ENCODE measurements at regions not wholly inside any gene's neighbourhood (a gene's known extent, or its start where the extent isn't known, plus 50 kb on each side); places are given as distances from the start of the nearest gene placed in this dataset.

DNA sequence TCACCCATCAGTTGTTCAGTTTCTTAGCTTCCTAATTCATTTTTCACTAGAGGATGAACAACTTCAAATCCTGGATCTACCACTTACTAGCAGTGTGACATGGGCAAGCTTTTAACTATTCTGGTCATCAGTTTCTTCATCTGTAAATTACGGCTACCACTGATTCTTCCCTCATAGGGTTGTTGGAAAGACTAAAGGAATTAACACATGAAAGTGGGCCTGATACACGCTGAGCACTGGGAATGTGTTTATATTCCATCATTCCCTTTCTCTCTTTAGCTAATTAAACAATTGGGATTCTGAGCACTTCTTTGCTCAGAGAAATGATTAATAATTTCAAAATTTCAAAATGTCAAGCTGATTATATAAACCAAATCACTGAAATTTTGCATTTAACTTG is 862.3 kb upstream of the GCFC2 start:
- DNase-seq = no peak

DNA sequence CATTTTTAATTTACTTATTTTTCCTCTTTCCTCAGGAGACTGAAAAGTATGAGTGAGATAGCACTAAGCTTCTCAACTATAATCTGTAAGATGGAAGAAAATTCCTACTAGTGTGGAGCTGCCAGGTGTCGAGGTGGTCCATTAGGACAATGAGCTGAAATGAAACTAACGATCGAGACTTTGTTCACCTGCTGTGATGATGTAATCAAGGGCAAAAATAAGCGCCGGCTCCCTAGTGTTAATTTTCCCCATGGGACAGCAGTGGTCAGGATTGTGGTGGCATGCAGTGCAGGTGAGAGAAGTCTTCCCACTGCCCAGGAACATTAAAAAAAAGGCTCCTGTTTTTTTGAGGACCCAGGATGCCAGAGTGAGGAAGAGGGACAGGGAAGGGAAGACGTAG is 859.1 kb upstream of the GCFC2 start:
- no peak for DNase-seq

DNA sequence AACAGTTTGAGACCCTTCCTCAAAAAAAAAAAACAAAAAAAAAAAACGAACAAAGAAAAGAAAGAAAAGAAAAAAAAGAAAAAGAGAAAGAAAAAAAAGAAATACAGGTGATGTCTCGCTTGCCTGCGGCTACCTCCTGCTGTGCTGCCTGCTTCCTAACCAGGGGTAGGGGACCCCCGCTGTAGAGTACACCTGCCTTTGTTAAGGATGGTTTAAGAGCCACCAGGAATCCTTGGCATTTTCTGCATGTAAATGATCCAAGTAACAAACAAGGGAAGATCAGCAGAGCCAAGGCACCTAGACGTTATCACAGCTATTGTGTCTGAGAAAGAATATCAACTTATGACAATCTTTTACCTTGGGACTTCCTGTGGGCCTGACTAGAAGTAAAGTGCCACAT is 856.8 kb upstream of the GCFC2 start:
- no peak for DNase-seq

DNA sequence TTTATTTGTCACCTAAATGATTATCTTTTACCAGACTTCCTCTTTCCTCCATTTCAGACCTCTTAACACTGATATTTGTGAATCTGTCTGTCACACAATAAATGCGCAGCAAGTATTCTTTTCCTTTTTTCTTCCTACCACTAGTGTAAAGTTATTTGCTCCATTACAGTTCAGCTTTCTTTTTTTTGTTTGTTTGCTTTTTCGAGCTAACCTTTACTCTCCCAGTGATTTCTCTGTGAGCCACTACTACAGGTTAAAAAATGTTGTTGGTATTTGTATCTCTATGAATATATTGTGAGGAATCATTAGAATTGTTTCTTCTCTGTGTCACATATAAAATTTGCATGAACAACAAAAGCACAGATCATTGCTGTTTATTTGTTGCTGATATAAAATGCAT is 854.0 kb upstream of the GCFC2 start:
- no peak for DNase-seq

DNA sequence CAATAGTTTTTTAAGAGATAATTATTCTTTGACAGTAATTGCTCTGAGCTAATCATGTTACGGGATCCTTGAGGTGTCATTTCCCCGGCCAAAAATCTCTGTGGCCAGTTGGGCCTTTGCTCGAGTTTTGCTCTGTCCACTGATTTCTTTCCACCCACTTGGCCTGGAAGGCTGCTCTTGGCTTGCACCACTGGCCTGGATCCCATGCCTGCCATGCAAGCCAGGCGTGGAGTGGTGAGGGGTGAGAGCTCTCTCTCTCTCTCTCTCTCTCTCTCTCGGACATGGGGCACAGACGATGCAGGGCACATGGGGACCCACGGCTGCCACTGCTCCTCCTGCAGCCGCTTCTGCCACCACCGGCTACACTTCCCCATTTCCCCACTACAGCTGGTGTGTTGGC is 853.0 kb upstream of the GCFC2 start:
- no peak for DNase-seq

DNA sequence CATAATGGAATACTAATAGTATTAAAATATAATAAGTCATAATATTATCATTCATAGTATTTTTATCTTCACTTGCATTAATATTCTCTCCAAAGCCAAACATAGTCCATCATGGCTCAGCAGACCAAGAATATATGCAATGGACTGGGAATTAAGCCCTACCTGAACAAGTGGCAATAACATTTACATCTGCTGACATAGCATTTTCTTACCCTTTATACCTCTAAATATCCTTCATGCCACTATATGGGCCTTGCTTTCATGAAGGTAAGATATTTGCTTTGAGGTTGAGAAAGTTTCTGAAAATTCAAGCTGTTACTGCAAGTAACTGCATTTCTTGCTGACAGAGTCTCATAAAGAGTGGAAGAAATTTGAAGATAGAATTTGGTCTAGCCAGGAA is 847.4 kb upstream of the GCFC2 start:
- DNase-seq = no peak

DNA sequence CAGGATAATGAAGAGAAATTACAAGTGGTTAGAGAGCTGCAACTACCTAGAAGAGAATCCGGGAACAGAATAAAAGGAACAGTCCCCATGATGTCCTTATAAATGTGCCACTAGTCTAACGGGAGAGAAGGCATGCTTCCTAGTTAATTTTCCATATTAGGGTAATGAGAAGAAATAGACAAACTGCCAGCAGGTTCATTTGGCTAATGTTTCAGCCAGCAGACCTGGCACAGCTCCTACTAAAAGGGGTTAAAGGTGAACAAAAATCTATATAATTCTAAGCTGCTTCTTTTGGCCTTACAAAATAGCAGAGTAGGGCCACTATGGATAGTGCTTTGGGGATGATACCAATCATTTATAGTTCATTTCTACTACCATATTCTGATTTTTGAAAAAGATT is 845.3 kb upstream of the GCFC2 start:
- DNase-seq = no peak

DNA sequence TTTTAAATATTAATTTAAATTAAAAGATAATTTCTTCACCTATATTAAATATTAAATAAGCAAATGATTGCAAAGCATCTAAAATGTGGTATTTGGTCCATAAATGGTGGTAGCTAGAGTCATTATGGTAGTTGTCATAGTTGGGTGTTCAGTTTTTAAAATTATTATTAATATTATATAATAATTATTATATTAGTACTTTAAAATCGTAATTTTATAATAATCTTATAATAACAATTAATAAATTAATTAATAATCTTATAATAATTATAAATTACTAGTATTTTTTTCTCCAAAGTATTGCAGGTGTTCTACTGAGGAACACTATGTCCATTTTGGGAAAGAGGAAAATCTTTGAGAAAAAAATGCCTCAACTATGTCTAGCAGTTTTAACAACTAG is 835.5 kb upstream of the GCFC2 start:
- DNase-seq = no peak

DNA sequence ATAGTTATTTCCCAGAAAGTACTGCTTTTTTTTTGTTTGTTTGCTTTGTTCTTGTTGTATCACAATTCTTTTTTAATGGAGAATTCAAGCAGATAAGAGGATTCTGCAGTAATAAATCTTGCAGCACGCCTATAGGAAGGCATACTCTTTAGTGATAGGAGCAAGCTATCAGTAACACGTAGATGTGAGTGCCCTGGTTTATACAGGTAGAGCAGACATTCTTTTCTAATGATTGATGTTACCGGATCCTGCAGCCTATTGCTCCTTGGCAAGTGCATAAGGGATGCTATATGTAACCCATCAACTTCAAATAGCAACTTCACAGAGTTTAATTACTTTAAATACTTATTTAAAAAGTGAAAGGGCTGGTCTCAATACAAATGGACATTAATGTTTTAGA is 834.2 kb upstream of the GCFC2 start:
- DNase-seq = no peak

DNA sequence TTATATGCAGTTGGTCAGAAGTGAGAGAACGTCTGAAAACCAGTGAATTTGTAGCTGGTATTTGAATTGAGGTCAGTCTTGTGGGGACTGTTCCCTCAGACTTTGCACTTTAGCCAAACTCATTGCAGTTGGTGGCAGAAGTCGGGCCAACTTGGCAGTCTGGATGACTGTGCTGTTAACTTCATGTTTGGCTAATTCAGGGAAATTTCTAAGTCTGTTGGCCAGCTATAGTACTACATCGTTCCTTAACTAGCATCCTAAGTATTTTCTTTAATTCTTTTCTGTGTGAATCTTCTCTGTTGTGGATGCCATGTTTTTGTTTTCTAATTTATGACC is 806.8 kb upstream of the GCFC2 start:
- DNase-seq = no peak

DNA sequence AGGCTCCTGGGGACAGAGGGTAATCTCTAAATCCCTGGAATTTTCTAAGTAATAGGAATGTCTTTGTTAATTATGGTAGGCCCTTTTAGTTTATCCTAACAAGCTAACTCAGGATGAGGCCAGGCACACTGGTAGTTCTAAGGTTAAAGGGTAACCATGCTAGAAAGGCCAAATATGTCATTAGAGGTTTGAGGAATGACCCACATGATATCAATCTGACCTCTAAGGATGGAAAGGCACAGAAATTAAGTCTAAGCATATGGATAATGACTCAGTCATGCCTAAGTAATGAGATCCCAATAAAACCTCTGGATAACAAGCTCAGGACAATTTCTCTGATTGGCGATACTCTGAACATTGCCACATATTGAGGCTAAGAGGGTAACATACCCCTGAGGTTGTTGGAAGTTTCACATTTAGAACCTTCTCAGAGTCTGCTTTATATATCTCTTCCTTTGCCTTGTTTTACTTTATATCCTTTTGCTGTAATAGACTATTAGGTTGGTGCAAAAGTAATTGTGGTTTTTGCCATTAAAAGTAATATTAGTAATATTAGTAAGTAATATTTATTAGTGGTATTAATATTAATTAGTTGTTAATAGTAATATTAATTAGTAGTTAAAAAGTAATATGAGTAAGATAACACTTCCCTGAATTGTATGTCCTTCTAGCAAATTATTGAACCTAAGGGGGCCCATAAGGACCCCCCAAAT is 806.3 kb upstream of the GCFC2 start:
- no peak for DNase-seq

DNA sequence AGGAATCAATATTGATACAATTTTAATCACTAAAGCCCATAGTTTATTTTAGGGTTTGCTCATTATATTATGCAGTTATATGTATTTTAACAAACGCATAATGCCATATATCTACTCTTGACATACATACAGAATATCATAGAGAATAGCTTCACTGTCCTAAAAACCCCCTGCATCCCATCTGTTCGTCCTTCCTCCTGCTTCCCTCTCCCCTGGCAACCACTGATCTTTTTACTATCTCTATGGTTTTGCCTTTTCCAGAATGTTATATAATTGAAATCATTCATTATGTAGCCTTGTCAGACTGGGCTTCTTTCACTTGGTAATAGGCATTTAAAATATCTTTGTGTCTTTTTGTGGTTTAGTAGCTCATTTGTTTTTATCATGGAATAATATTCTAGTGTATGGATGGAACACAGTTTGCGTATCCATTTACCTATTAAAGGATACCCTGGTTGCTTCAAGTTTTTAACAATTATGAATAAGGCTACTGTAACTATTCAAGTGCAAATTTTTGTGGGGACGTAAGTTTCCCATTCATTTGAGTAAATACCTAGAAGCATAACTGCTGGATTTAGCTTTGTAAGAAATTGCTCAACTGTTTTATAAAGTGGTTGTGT is 801.6 kb upstream of the GCFC2 start:
- DNase-seq = no peak

DNA sequence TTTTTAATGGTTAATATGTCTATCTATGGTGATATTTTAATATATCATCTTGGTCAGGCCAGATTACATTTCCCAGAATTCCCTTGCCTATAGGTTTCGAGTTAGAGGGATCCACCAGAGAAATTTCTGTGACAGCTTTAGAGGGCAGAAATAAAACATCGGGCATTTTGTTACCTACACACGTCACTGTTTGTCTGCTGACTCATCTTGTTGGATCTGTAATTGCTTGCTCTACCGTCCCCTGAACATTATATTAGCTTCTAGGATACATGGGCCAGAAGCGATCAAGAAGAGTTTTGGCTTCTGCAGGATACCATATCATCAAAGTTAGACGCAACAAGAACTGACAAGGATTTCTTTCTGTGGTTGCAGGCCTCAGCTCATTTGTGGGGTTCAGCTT is 795.8 kb upstream of the GCFC2 start:
- no peak for DNase-seq

DNA sequence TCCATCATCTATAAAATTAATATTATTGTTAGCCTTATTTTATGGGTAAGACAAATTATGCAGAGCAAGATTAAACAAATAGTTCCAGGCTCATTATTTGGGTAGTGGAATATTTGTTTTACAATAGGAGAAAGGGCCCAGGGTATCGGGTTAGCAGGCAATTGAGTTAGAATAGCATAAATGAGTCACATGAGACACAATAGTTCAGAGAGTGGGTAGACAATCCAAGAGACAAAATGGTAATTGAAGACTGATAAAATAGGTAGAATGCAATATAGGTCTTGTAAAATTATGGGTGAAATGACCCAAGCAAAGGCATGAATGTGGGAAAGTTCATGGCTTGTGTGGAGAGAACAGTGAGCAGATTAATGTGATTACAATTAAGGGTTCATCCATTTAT is 790.9 kb upstream of the GCFC2 start:
- no peak for DNase-seq

DNA sequence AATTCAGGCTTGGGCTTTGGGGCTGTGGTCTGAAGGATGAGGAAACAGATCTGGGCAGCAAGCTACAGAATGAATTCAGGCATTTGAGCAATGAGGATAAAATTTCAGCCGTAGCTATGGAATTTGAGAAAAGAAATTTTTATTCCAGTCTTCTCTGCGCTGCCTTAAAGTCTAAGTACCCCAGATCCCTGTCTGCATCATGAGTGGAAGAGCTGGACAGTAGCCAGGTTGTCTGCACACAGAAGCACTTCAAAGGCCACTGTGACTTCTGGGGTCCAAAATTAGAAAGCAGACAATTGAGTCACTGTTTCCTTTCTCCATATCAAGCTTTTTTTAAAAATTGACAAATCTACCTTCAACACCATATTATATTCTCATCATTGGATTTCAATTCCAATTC is 787.6 kb upstream of the GCFC2 start:
- no peak for DNase-seq

DNA sequence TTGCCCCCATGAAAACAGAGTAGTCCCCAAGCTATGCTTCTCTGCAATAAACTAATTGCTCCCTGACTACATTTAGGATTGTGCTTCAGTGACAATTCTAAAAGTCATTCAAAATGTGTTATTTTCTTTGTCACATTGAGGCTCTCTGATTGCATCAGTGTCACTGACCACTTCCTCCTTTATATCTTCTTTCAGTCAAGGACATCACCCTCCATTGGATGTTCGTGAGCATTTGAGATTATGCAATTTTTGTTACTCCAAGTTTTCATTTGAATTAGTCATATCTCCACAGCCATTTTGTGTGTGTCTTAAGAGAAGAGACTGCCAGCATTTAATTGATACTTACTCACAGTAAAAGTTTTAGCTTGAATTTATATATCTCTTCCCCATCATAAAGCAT is 780.8 kb upstream of the GCFC2 start:
- DNase-seq = no peak

DNA sequence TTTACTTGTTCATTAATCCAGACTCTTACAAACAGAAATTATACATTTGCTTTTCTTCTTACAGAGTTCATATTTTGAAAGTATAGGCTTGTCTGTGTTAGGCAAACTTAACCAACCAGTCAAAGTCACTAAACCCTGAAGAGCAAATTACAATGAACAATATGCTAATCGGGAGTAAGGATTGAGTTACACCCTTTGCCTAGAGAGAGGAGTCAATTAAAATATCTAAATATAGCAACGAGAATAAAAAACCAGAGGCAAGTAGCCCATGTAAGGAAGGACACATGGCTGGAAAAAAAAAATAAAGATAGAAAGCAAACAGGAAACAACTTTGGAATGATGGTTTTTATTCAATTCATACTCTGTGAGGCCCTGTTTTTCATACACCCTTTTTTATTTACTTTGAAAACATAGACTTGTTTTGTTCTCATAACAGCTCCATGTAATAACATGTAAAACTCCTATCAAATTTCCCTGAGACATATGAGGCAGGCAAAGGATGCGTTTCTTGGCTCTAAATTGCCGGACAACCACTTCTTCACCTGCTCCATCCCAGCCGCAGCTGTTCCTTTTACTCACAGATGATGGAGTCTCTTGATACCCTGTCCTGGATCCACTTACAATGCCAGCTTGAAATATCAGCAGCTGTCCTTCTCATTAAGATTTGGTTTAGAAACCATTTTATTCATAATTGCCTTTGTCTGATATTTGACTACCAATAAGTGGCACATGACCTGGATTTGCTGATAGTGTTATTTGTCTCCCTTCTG is 767.7 kb upstream of the GCFC2 start:
- no peak for DNase-seq

DNA sequence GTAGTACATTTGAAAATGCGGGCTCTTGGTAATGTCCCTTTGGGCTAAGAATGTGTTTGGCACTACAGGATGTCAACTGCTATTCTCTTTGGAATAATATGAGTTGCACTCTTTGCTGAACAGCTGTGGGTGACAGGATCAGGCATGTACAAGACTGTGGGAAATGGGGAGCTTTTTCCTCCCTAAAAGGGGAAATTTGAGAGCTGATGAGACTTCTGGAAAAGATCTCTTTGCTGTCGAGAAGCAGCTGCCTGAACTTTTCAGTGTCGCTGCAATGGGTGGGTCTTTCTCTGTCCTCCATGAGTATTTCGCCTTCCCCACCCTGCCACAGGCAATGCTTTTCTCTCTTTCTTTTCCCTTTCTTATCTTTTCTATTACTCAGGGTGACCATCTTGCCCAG is 762.2 kb upstream of the GCFC2 start:
- no peak for DNase-seq

DNA sequence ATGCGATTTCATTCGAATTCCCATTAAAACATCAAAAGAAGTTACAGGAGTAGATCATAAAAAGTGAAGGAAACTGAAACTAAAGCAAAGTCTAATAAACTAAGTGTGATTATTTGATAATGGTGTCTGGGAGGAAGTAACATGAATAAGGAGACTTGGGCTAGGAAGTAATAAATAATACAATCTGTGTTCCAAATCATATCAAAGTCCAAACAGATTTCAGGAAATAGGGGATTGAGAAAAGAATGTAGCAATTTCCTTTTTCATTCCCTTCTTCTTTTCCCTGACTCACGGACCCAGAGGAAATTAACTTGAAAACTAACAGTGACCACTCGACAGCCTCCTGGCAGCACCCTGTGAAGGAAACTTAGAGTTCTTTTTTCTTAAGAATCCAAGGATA is 758.4 kb upstream of the GCFC2 start:
- no peak for DNase-seq

DNA sequence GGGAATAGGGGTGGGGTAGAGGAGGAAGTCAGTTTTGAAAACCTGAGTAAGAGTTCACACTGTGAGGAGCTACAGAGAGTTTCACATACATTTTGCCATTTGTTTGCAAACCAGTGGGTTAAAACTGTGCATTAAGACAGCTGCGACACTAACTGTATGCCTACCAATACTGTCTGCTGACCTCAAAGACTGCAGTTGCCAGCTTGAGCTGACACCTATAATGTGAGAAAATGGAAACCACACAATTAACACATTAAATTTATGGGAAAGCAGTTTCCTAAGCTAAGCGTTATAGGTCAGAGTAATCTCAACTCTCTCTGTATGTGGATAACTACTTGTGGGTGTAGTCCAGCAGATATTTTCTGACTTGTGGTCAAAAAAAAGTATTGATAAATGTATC is 756.6 kb upstream of the GCFC2 start:
- no peak for DNase-seq

DNA sequence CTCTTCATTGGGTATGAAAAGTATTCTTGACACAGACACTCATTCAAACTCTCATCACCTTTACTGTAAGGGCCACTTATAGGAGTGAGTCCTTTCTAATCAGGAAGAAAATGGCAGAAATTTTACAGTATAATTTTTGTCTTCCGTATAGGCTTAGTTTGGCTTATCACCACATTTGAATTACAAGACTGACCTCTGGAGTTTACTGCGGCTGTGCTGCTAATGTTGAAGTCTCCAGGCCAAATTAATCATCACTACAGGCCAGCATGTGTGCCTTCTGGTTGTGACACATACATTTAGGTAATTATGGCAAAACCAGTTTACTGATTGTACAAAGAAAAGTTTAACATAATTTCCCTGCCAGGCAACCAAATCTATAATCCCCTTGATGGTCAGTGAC is 753.6 kb upstream of the GCFC2 start:
- no peak for DNase-seq

DNA sequence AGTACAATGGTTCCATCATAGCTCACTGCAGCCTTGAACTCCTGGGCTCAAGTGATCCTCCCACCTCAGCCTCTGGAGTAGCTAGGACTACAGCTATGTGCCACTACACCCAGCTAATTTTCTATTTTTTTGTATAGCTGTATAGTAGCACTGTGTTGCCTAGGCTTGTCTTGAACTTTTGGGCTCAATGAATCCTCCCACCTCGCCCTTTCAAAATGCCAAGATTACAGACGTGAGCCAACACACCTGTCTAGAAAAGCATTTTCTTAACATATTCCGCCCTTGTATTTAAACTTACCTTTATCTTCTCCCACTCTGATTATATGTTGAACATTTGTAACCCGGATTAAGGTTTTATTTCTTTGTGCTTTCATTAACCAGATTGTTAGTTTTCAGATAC is 750.7 kb upstream of the GCFC2 start:
- no peak for DNase-seq

DNA sequence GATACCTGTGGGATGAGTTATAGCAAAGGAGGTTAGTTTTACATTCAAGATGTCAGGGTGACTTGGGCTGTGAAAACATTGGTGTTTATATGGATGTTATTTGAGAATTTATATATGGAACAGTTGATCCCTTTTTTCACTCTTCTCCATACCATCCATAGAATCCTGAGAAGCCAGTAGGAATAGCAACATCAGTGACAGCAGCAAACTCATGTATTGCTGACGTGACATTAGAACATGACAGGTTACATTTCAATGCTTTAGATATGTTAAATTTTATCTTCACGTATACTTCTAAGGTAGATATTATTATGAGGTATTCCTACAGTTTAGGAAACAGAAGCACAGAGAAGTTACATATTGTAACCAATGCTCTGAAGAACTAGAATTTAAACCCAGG is 745.2 kb upstream of the GCFC2 start:
- no peak for DNase-seq

DNA sequence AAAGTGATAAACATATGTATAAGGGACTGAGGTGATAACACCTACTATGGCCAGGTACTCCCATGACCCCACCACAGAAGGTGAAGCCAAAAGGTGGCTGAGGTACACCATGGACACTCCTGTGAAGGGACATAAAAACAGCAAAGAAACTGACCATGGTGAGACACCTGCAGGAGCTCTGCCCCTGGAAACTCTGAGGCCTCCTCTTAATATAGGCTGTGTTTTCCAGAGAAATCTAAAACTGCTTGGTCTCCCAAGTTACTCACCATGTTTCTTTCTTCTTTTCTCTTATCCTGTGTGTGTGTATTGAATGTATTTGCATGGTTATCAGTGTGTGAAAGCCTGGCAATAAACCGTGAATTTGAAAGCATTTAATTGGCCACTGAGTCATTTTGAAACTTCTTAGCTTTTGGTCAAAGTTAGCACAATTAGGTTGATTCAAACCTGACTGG is 739.3 kb upstream of the GCFC2 start:
- no peak for DNase-seq

DNA sequence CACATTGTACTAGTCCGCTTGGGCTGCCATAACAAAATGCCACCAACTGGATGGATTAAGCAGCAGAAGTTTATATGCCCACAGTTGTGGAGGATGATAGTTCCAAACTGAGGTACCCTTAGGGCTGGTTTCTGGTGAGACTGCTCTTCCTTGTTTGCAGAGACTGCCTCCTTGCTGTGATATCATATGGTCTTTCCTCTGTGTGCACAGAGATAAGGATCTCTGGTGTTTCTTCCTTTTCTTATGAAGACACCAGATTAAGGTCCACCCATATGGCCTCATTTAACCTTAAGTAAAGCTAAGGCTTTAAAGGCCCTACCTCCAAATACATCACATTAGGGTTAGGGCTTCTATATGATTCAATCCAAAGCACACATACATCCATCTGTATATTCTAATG is 738.2 kb upstream of the GCFC2 start:
- no peak for DNase-seq

Measured in activated naive CD4-positive, alpha-beta T cell treated with Interleukin-2 at 50 U/mL for 16 hours (primary cell).